Bronchial epithelial cell (primary cell): ENCODE measurements at regions not wholly inside any gene's neighbourhood (a gene's known extent, or its start where the extent isn't known, plus 50 kb on each side); places are given as distances from the start of the nearest gene placed in this dataset.

Experiments used
- DNase-seq: peaks from one replicate; pipeline ENCODE4 v3.0.0-alpha.2; 2010; ENCODE audit warnings: low read depth
- FAIRE-seq: peaks from 2 replicates; lab custom pipeline; 2011; peaks lifted over from hg19 to GRCh38; lab: Jason Lieb, UNC
- H3K27me3 ChIP-seq: 2 replicates; pipeline ENCODE4 v1.5.1; 2011; ENCODE audit warnings: low read length; ENCODE audit not compliant: control insufficient read depth, insufficient read depth
- H3K36me3 ChIP-seq: 2 replicates; pipeline ENCODE4 v1.5.1; 2011; ENCODE audit warnings: low read length; ENCODE audit not compliant: control insufficient read depth, insufficient read depth
- H3K4me3 ChIP-seq: 2 replicates; pipeline ENCODE4 v1.5.1; 2011; ENCODE audit warnings: mild to moderate bottlenecking, low read depth, low read length, control low read depth
- CTCF ChIP-seq: IDR thresholded peaks from 2 replicates; pipeline ENCODE4 v1.5.1; 2011; ENCODE audit warnings: mild to moderate bottlenecking, moderate library complexity, low read length, control low read depth, inconsistent platforms; ENCODE audit not compliant: insufficient read depth, severe bottlenecking

DNA sequence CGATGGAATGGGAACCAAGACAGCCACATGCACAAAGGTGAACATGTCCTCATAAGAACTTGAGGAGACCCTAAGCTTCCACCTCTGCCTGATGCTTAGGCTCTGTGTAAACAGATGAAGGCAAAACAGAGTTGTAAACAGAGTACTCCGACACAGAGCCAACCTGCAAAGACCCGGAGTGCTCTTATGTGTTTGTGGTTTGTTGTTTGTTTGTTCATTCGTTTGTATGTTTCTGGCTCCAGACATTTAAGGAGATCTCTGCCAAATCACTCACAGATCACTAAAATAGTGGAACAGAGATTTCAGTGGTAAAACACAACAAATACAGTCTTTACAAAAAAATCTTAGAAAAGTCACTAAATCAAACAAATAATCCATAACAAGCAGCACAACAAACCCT lies 294.9 kb downstream of the EIPR1 start:
- no peak overlapping the region for H3K4me3 ChIP-seq
- no peak for TF ChIP-seq CTCF
- H3K36me3 ChIP-seq, result no peaks in the 10 kb centered on the region
- no peak for DNase-seq
- H3K27me3 ChIP-seq, result no peaks in the 10 kb centered on the region
- FAIRE-seq, result no peak

GRCh38 chr2:3079959-3080948 lies 297.4 kb downstream of the EIPR1 start:
- H3K27me3 ChIP-seq, result no peaks in the 10 kb centered on the region
- no peak overlapping the region for H3K4me3 ChIP-seq
- FAIRE-seq, result no peak
- no peak for DNase-seq
- no peaks in the 10 kb centered on the region for H3K36me3 ChIP-seq
- no peak for TF ChIP-seq CTCF

- no peak for TF ChIP-seq CTCF
- Histone ChIP-seq H3K36me3 (no peaks in the 10 kb centered on the region), H3K4me3 (no peak overlapping the region), H3K27me3 (no peaks in the 10 kb centered on the region)
- FAIRE-seq (no peak), DNase-seq (no peak)
These were observed 298.2 kb downstream of the EIPR1 start for GRCh38 chr2:3079466-3079865.

DNA sequence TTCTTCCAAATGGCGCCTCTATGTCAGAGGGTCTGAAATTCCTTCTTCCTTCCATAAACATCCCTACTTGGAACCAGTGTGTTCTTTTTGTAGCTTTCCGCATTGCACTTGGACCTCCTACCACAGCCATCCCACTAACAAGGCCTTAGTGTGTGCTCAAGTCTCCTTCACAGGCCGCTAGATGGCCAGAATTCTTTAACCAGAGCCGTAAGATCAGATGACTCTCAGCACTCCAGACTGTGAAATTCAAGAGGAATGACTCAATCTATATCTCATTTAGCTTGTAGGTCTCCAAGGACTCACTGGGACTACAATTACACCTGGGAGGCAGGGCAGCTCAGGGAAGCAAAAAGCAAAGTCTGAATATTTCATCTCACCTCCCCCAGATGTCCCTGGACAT lies 298.9 kb downstream of the EIPR1 start:
- DNase-seq, result peak; percentile 0
- no peaks in the 10 kb centered on the region for H3K27me3 ChIP-seq
- FAIRE-seq, result no peak
- H3K36me3 ChIP-seq, result no peaks in the 10 kb centered on the region
- no peak overlapping the region for H3K4me3 ChIP-seq
- TF ChIP-seq CTCF, result no peak

DNA sequence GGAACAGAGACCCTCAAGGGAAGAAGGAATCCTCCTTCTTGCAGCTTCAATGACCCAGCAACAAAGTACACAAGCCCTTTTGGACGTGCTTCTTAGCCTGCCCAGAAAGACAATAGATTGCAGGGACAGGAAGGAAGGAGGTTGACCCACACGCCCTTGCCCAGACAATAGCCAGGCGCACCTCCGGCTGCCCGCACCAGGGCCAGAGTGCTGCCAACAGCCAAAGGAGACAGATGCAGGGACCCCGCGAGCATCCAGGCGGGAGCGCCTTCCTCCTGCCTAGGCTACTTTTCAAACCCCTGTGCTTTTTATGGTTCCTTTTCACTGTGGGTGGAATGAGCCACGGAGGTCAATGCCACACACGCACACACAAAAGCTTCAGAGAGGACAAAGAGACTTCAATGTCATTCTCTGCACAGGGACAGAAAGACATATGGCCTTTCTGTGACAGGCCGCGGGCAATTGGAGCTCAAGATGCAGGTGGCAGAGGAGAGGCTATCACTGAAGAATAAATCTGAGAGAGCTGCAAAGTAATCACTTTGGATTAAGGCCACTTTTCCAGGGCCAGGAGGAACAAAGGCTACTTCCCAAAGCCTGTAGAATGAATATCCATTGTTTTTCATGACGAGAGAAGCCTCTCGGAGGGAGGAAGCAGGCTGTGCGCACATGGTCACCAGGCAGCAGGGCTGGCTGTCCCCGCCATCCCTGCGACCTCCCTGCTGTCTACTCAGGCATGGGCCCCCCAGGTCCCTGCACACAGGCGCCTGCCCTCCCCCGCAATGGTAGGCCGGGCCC lies 300.6 kb downstream of the EIPR1 start:
- TF ChIP-seq CTCF, result no peak
- no peak for FAIRE-seq
- Histone ChIP-seq H3K36me3 (no peaks in the 10 kb centered on the region), H3K27me3 (no peaks in the 10 kb centered on the region), H3K4me3 (no peak overlapping the region)
- no peak for DNase-seq
